ENCODE measurements at regions not wholly inside any gene's neighbourhood (a gene's known extent, or its start where the extent isn't known, plus 50 kb on each side); places are given as distances from the start of the nearest gene placed in this dataset.

- no peak for DNase-seq (ENCODE audit: low read depth, low spot score)
- H3K36me3 ChIP-seq (ENCODE audit: control insufficient read depth in 2 of 2, insufficient read depth in 2 of 2, low read length in 1 of 2) = no peaks in the 10 kb centered on the region
- H3K9me3 ChIP-seq (replicated peaks; ENCODE audit: control insufficient read depth, insufficient read depth, low read length) = no peaks in the 10 kb centered on the region
- H3K9ac ChIP-seq (ENCODE audit: control insufficient read depth, insufficient read depth, low read length) = no peak overlapping the region
- H4K20me1 ChIP-seq (ENCODE audit: control insufficient read depth, insufficient read depth) = no peaks in the 10 kb centered on the region
- TF ChIP-seq SMAD5 (IDR thresholded peaks at IDR 0.05; ENCODE audit: low read depth) = no peak
- TF ChIP-seq BHLHE40 (IDR thresholded peaks at IDR 0.05; ENCODE audit: borderline replicate concordance in 1 of 2, low read depth in 2 of 2, low read length in 1 of 2) = no peak
- no peak for TF ChIP-seq FOS (IDR thresholded peaks at IDR 0.05; ENCODE audit: borderline replicate concordance, extremely low read depth, insufficient read length)
- TF ChIP-seq, protein P1, sequence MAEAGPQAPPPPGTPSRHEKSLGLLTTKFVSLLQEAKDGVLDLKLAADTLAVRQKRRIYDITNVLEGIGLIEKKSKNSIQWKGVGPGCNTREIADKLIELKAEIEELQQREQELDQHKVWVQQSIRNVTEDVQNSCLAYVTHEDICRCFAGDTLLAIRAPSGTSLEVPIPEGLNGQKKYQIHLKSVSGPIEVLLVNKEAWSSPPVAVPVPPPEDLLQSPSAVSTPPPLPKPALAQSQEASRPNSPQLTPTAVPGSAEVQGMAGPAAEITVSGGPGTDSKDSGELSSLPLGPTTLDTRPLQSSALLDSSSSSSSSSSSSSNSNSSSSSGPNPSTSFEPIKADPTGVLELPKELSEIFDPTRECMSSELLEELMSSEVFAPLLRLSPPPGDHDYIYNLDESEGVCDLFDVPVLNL (IDR thresholded peaks at IDR 0.05; ENCODE audit: low read depth, low read length) = no peak
- no peak for TF ChIP-seq RELB (IDR thresholded peaks at IDR 0.05; ENCODE audit: low read depth)
- no peak for TF ChIP-seq ZNF274 (IDR thresholded peaks at IDR 0.05; ENCODE audit: insufficient read depth, insufficient read length)
- TF ChIP-seq CBX5 (IDR thresholded peaks at IDR 0.05; ENCODE audit: low read depth) = no peak
- TF ChIP-seq MLLT1 (IDR thresholded peaks at IDR 0.05) = no peak
- no peak for TF ChIP-seq CEBPB (IDR thresholded peaks at IDR 0.05; ENCODE audit: borderline replicate concordance in 1 of 2, low read depth in 2 of 2, low read length in 2 of 2)
- TF ChIP-seq ZNF217 (IDR thresholded peaks at IDR 0.05) = no peak
- ATAC-seq = no peak
- CTCF ChIA-PET = no interaction called here
- H3K27ac ChIP-seq (ENCODE audit: control insufficient read depth, insufficient read depth) = no peak overlapping the region
- POLR2A ChIA-PET = no interaction called here
- no TSS peak for BruUV-seq (replicated peaks)
- no peaks in the 10 kb centered on the region for H3K79me2 ChIP-seq (ENCODE audit: control insufficient read depth, insufficient read depth, low read length)
- in situ Hi-C loops (cut with MboI) = no loop called here
- no peak overlapping the region for H2AFZ ChIP-seq (ENCODE audit: control insufficient read depth, low read depth, low read length)
- H3K4me2 ChIP-seq (ENCODE audit: control insufficient read depth, insufficient read depth) = no peak overlapping the region
- H3K4me1 ChIP-seq (ENCODE audit: control insufficient read depth, insufficient read depth, low read length) = no peaks in the 10 kb centered on the region
- SMC1A ChIA-PET (ENCODE audit: uncharacterized antibody, unreplicated experiment) = no interaction called here
- no peak for FAIRE-seq
- RAD21 ChIA-PET (ENCODE audit: unreplicated experiment) = no interaction called here
- intact Hi-C loops (cut with micrococcal nuclease; ENCODE audit: unreplicated experiment) = no loop called here
- no peaks in the 10 kb centered on the region; a peak in 3 of 4 replicates for H3K27me3 ChIP-seq (replicated peaks in 1 of 2; ENCODE audit: control insufficient read depth in 2 of 2, insufficient read depth in 2 of 2, low read length in 1 of 2)
- 32% methylated on average over 15 of the region's 15 CpGs for WGBS (ENCODE audit: insufficient coverage, insufficient replicate concordance, low lambda C conversion rate, missing lambda C conversion rate)
- H3K4me3 ChIP-seq = no peak overlapping the region
Measured at GRCh38 chr12:105931762-105932570, 206.8 kb downstream of the NUAK1 start.
